GM21515 (cell line): ENCODE measurements at regions not wholly inside any gene's neighbourhood (a gene's known extent, or its start where the extent isn't known, plus 50 kb on each side); places are given as distances from the start of the nearest gene placed in this dataset.

Experiments used
- ATAC-seq: cut with Tn5 transposase; IDR thresholded peaks from one replicate; pipeline ENCODE4 v1.9.1; 2021; ENCODE audit not compliant: unreplicated experiment

DNA sequence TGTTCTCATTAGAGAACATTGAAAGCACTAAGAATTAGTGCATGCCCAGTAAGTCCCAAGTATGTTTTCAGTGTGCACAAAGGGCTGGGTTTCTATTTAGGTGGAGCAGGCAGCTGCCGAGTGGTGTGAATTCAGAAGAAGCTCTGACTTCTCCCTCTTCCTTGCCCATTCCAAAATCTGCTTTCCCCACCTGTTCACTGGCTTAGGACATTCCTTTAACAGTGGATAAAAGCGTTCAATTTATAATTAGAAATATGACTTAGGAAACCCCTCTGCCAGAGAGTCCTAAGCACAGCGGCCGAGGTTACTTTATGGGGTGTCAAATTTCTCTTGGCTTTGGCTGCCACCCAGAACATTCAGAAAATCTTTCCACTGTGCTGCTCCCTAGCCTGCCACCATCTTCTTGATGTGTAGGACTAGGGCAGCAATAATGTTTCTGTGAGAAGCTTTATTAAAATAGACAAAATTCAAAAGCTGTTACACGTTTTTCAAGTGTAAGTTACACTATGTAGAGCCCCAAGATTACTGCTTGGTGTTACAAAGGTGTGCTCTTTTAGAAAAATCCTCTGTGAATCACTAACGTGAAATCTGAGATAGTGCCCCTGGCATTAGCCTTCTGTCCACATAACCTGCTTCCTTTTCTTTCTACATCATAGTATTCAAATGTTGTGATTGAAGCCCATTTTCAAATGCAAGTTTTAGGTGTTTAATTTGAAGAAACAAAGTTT is 191.6 kb upstream of the ANKRD50 start:
- ATAC-seq, result no peak

DNA sequence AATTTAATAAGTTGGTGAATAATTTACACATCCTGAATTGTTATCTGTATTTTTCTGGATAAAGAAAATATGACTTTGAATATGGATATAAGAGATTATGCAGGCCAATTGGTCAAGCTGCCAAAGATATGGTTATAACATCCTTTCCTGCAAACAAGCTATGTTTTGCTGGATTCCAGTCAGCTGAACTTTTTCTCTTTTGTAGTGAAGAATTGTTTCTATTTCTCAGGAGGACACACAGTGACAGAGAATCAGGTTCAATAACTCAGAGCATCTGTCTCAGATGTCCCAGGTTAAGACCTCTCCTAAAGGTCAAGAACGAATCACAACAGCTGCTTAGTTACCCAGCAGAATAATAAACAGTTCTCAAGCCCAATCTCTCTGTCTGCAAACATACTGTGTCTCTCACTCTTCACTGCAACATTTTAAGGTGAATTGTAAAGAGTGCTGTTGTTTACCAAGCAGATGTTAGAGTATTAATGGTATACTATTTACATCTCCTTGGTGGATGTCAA is 189.5 kb upstream of the ANKRD50 start:
- no peak for ATAC-seq

DNA sequence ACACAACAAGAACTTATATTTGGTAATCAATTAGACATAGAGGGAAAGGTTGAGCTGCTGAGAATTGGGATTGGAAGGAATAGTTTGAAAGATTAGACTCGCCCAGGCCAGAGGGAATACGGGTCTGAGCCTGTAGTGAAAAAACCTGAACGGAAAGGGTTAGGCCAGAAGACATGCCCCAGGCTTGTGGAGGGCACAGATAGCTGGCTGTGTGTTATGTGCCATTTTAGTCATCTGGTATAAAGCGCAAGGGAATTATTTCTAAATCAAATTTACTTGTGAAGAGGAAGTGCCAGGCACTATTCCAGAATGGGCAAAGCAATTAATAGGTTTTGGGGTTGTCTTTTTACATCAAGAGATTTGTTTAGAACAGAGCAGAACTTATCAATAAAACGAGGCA is 187.5 kb upstream of the ANKRD50 start:
- ATAC-seq, result no peak

DNA sequence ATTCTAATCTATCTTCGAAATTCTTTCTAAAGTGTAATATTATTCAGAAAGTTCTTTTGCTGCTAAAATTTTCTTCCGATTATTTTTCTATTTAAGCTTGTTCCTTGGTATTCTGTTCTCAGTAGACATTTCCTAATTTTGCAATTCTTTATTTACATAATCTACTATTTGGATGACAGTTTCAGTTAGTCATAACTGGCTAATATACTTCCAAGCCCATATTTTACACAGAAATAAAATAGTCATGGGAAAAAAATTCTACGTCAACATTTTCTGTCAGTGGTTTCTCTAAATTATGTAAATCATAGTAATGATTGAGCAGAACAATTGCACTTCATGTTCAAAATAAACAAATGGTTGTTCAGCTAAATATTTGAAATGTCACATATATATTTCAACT is 178.0 kb upstream of the ANKRD50 start:
- no peak for ATAC-seq

DNA sequence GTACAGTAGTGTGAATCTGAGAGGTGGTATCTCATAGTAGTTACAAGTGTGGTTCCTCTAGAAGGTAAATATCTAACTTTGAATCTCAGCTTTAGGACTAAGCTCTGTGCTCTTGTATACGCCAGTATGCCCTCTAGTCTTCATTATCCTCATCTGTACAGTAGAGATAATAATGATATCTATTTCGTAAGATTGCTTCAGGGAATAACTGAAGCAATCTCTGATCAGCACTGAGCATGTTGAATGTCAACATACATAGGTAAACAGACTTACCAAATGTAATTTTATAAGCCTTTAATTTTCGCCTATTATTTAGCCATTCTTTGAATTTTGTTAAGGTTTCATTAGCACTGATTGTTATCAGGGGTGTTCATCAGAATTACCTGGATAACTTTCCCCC is 175.2 kb upstream of the ANKRD50 start:
- no peak for ATAC-seq

DNA sequence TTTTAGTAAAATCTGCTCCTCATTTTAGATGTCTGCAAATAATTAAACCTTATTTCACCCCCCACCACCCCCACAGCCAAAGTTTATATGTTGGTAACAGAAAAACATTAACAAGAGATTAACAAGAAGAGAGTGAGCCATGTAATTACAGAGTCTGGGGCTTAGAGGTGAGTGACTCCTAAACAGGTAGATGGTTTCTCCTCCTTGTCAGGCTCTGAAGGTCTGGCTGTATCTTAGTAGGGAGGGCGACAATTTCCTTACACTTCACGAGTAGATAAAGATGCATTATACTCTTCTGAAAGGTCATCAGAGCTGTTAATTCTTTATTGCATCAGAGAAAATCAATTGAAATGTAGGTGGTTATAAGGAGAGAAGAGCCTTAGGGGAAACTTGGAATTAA is 171.8 kb upstream of the ANKRD50 start:
- ATAC-seq, result no peak

DNA sequence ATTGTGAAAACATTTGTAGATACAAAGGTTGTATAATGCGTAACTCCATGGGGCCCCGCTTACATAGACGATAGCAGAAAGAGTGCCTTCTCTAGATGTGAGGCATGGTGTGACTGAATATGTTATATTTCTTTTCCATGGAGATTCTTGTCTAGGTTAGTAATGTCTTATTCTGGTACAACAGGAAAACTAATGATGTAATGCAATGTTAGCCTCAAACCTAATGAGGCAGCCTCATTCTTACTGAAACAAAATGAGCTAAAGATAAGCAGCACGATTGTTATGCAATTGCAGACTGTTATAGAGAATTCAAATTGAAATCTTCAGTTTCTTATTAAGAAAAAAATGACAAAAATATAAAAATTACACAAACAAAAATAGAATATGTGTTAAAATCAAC is 171.1 kb upstream of the ANKRD50 start:
- ATAC-seq, result no peak

DNA sequence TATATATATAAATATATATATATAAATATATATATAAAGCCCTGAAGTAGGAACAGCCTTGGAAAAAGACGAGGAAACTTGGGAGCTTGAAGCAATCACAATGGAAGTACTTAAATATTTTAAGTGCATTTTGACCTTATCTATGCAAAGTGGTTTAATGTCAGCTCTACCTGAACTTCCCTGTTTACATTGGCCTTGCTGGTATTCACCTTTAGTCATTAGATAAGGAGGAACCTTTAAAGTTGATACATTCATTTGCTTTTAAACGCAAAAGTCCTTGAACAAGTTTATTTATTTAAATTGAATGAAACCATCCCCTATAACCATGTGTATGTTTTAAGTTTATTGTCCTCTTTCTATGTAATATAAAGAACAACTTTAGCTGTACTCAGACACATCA is 166.7 kb upstream of the ANKRD50 start:
- ATAC-seq, result no peak

DNA sequence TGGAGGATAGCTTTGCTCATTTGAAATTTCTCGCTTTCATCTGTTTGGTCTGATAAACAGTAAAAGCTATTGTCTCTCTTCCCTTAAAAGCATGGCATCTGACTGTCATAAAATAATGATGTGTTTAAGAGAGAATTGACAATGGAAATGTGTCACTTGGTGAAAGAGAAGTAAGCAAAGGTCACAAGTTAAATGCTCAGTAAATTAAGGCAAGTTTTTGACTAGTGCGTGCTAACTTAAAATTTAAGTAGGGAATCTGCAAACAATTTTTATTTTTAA is 161.6 kb upstream of the ANKRD50 start:
- no peak for ATAC-seq

DNA sequence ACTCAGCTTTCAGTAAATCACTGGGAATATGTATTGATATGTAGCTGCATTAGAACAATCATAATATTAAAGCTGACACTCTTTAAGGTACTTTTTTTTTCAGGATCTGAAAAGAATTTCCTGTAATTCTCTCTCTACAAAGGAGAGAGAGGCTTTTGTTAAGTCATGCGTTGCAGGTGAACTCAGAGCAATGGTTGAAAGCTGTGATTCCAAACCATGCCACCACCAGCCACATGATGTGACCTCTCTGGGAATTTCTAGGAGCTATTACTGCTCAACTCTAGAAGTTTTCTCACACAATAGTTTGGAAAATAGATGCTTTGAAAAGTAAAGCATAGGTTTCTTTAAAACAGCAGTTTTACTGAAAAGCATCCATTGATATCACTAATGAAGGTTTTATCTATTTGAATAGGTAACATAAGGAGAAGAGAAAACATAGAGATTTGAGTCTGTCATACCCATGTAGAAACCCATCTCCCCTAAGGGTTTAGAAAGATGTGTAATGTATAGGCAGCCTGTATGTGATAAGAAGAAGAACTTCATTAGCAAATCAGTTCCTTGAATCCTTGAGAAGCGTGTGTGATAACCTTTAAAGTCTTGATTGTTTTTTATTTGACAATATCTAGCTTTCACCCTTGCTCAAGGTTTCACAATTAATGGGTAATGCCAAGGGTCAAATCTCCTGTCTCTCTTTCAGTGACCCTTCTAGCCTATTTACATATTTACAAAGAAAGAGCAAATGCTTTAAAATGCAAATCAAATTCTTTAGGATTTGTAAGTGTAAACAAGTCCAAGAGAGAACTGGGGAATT is 161.0 kb upstream of the ANKRD50 start:
- ATAC-seq, result no peak

DNA sequence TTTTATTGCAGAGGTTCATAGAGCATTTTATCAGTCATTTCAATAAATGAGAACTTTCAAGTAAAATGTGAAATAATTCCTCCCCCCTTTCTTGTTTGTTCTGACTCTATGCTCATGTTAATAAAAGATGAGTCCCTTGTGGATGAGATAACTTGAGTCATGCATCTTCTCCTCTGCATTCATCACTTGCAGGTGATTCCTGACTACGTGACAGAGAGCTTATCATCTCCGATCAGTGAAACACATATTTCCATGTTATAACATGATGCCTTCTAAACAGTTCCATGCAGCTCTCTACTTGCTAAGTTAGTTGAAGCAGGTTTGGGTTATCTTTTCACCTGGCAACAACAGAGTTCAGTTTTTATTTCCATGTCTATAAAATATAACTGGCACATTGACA is 160.1 kb upstream of the ANKRD50 start:
- ATAC-seq, result no peak

DNA sequence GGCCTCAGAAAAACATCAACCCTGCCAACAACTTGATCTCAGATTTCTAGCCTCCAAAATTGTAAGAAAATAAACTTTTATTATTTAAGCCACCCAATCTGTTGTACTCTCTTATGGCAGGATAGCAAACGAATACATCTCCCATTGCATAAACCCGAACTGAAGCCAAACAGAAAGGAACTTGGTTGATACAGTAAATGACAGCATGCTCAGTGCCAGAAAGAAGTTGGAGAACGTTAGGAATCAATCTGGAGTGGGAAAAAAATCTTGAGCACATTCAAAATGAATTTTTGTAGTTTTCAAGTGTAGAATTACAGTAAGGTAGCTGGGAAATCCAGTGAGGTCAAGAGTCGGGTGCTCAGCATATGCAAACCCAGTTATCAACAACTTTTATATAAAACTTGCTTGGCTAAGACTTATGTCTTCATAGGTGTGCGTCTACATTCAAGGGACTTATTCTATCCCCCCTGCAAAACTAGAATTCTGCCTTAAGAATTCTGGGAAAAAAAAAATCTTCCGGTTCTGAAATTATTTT is 157.5 kb upstream of the ANKRD50 start:
- no peak for ATAC-seq

DNA sequence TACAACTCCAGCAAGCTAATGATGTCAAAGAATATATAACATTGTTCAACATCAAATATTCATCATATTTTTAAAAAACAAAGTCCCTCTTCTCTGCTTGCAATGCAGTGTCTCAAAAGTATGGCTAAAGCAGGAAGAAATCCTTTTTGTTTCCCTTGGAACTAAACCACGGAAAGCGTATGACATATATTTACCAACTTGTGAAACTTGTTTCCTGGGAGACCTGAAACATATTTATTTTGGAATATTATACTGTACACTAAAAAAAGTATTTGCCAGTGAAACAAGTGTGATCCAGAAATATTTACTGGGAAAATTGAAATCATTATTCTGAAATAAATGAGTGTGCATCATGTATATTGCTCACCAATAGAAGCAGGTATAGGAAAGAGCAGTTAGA is 156.0 kb upstream of the ANKRD50 start:
- ATAC-seq, result no peak

DNA sequence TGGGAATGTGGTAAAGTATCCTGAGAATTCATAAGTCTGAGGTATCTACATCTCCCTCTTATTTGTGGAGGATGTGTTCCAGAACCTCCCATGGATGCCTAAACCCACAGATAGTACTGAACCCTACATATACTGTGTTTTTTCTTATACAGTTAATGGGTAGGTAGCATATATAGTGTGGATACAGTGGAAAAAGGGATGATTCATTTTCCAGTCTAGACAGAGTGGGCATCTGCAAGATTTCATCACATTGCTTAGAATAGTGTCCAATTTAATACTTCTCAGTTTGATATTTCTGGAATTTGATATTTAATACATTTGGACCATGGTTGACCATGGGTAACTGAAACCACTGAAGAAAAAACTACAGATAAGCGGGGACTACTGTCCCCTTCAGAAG is 155.0 kb upstream of the ANKRD50 start:
- ATAC-seq, result no peak

DNA sequence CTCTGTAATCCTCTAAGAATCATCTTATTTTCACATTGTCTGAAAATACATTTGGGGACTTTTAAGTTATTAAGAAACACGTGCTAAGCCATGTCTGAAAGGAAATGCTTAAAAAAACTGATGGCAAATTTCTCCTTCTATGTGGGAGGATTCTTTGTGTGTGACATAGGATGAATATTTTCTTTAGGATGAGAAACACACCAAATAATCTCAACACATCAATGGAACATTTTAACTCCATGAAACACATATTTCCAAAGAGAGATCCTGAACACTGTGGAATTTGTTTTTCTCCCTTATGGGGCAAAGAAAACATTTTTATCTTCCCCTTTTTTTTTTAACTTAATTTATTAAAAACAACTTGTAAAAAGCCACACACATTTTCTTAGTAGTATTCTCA is 153.8 kb upstream of the ANKRD50 start:
- ATAC-seq, result no peak

DNA sequence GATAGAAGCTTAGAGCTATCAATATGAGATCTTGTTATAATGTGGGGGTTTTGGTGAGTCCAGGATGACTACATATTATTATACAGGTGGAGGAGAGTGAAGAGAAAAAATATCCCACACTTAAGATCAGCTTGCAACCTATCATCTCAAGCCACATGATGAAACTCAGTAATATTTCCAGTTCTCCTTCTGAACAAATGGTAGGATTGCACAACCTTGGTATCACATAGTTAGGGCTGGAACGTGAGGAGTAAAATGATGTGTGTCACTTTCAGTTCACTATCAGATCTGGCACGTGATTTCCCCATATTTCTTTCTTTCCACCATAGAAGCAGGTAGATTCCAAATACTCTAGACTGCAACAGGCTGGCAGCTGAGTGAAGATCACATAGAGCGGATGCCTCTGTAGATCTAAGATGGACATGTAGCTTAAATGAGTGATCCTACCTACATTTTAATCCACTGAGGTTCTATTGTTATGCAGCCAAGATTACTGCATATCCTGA is 150.6 kb upstream of the ANKRD50 start:
- ATAC-seq, result no peak

DNA sequence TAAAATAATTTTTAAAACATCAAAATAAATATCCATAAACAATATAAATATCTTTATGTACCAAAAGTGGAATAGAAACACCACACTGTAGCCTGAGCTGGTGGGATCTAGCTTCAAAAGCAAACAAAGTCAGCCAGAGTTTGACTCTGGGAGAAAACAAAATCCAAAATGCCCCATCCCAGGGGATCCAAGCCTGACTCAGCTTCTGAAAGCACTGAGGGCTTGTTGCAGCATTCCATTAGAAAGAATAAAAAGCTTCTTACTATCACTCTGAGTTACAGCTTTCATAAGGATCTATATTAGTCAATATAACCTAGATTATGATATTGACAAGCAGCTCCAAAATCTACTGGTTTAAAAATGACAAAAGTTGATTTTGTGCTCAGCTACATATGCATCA is 149.7 kb upstream of the ANKRD50 start:
- ATAC-seq, result no peak

DNA sequence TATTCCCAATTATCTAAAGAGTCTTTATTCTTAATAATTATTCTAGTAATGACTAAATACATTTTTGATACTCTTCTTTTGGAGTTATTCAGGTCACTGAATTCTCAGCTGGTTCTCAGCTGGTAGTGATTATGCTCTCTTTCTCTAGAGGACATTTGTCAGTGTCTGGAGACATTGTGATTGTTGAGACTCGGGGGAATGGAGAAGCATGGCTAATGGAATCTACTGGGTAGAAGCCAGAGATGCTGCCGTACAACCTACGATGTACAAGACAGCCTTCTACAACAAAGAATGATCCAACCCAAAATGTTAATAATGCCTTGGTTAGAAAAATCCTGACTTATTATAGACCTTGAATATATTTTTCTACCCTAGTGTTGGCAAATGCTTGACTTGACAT is 149.2 kb upstream of the ANKRD50 start:
- no peak for ATAC-seq

DNA sequence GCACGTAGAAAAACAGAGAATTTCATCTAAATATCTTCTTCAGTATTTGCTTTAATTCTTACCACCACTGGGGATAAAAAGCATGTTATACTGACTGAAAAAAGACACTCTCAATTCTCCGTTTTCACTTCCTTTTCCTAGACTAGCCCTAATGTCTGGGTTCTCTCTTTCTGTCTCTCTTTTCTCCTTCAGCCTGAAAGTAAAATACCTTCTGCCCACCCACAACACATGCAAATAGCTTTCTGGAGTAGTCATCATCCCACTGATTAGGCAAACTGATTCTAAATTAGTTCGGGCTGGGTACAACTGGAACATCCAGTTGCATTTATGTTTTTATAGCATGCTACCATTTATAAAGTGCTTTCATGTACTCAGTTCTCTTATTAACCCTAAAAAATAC is 142.4 kb upstream of the ANKRD50 start:
- ATAC-seq, result peak; percentile 83

DNA sequence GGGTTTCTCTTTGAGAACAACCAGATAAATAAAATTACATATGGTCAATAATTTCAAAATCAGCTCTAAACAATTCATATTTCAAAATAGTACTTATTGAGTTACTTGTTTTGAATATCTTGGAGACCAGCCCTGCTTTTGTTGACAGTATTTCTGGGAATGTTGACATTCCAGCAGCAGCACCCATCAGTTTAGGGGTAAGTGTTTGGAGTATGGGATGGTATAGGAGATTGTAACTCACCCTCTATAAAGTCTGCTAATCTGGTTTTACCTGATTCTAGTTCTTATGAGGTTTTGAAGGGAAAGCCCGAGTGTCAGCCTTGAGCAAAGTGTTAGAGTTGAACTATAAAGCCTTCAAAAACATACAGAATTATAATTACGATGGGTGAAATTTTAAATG is 139.2 kb upstream of the ANKRD50 start:
- no peak for ATAC-seq

DNA sequence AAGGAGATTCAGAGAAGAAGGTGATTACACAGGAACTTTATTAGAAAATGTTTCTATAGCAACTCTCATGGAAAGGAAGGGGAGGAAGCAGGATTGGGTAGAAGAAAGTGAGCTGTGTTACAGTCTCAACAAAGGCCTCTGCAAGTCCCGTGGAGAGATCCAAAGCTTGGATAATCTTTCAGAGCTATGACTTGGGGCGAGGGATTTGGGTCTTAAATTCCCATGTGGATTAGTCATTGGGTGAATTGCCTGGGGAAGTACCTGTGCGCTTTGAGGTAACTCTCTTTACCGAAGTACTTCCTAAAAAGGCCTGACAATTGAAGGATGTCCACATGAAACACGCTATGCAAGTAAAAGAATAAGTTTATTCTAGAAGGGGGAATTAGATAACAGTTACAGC is 133.8 kb upstream of the ANKRD50 start:
- no peak for ATAC-seq

DNA sequence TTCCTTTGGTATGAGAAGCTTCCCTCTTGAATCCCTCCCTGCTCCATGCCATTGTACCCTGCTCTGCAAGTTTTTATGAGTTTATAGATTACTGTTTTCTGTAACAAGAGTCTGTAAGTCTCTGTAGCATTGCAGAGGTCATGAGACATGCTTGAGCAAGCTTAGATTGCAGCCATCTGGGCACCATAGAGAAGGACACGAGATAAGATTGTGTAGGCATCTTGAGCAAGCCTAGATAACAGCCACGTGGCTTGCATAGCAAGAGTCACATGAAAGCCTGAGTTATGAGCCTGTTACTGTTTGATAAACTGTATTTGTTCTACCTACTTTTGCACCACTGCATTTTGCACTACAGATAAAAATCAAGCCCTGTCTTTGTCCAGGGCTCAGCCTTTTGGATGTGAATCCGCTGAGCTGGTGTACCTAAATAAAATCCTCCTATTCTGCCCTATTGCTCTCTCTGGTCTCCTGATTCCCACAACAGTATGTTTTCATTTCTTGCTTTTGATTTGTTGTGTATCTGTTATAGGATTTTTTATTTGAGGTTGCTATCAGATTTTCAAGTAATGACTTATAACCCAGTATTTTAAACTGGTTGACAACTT is 127.4 kb upstream of the ANKRD50 start:
- ATAC-seq, result no peak
